ENCODE measurements at regions not wholly inside any gene's neighbourhood (a gene's known extent, or its start where the extent isn't known, plus 50 kb on each side); places are given as distances from the start of the nearest gene placed in this dataset.

DNA sequence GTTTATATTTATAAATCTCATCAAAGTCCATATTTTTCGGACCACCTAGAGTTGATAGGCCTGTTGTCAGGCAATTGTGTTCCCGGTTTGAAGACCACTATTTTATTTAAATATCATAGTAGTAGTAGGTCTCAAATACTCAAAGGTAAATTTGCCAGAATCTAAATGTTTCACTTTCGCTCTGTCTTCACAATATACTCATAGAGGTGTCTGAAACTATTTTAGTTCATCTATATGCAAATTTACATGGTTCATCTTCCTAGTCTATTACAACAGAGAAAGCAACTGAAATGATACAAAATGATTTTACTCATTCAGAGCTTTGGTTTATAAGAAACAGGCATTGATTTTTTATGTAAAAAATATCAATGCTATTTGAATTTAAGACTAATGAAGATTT lies 1897.5 kb downstream of the EFNA5 start:
- no peak for DNase-seq (ENCODE audit: low spot score)
- H3K27ac ChIP-seq, result no peak overlapping the region
- TF ChIP-seq, protein P1, sequence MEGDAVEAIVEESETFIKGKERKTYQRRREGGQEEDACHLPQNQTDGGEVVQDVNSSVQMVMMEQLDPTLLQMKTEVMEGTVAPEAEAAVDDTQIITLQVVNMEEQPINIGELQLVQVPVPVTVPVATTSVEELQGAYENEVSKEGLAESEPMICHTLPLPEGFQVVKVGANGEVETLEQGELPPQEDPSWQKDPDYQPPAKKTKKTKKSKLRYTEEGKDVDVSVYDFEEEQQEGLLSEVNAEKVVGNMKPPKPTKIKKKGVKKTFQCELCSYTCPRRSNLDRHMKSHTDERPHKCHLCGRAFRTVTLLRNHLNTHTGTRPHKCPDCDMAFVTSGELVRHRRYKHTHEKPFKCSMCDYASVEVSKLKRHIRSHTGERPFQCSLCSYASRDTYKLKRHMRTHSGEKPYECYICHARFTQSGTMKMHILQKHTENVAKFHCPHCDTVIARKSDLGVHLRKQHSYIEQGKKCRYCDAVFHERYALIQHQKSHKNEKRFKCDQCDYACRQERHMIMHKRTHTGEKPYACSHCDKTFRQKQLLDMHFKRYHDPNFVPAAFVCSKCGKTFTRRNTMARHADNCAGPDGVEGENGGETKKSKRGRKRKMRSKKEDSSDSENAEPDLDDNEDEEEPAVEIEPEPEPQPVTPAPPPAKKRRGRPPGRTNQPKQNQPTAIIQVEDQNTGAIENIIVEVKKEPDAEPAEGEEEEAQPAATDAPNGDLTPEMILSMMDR (IDR thresholded peaks at IDR 0.05), result no peak
- H3K4me3 ChIP-seq, result no peak overlapping the region

DNA sequence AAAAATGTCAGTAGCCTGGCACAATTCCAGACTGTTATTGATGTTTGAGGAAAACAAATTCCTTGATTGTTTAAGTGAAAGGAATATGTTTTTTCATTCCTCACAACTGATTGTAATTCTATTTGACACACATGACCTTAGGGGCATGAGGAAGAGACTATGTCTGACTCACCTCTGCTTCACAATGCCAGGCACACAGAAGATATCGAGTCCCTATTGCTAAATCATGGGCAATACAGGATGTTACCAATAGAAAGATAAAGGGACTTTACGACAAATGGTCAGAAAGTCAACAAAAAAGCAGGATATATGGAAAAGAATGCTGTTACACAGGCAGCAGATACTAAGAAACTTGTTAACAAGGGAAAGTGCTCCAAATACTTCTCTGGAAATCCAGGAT lies 1903.5 kb downstream of the EFNA5 start:
- DNase-seq (ENCODE audit: low spot score), result no peak
- TF ChIP-seq, protein P1 (IDR thresholded peaks at IDR 0.05), result no peak
- H3K4me3 ChIP-seq, result no peak overlapping the region
- H3K27ac ChIP-seq, result no peak overlapping the region

DNA sequence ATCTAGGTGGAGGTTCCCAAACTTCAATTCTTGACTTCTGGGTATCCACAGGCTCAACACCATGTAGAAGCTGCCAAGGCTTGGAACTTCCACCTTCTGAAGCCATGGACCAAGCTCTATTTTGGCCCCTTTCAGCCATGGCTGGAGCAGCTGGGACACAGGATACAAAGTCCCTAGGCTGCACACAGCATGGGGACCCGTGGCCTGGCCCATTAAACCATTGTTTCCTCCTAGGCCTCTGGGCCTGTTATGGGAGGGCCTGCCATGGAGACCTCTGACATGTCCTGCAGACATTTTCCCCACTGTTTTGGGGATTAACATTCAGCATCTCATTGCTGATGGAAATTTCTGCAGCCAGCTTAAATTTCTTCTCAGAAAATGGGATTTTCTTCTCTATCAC lies 1908.0 kb downstream of the EFNA5 start:
- no peak overlapping the region for H3K27ac ChIP-seq
- TF ChIP-seq, protein P1 (IDR thresholded peaks at IDR 0.05), result no peak
- no peak for DNase-seq (ENCODE audit: low spot score)
- no peak overlapping the region for H3K4me3 ChIP-seq

DNA sequence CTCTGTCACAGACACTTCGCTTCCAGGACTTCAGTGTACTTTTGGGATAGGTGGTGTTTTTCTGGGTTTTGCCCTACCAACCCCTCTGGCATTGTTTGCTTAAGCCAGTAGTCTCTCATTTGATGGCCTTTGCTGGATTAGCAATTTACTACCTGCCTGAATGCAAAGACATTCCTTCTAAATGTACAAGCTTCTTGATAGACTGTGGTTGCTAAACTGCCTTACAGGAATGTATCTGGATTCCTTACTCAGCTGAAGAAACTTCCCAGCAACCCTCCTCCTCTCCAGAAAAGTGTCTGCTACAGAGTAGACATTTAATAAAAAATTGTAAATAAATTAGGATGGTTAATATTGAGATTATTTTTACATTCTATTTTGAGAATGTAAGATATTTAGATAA lies 1916.7 kb downstream of the EFNA5 start:
- Histone ChIP-seq H3K4me3 (no peak overlapping the region), H3K27ac (no peak overlapping the region)
- DNase-seq (ENCODE audit: low spot score), result no peak
- TF ChIP-seq, protein P1 (IDR thresholded peaks at IDR 0.05), result no peak

DNA sequence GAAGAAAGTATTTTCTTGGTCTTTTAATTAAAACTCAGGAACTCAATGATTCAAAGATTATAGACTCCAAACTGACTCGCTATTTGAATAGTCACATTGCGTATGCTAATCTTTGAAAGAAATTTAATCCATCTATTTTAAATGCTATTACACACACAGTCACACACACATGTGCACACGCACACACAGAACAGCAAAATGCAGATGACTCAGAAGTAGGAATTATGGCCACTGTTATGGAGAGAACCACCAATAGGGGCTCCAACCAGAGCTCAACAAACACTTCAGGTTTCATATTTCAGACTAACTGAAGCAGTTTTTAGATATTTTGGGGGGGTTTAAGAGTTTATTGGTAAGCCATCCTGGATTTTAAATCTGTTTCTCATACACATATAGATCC lies 1917.9 kb downstream of the EFNA5 start:
- no peak overlapping the region for H3K4me3 ChIP-seq
- DNase-seq (ENCODE audit: low spot score), result no peak
- no peak overlapping the region for H3K27ac ChIP-seq
- TF ChIP-seq, protein P1 (IDR thresholded peaks at IDR 0.05), result no peak

DNA sequence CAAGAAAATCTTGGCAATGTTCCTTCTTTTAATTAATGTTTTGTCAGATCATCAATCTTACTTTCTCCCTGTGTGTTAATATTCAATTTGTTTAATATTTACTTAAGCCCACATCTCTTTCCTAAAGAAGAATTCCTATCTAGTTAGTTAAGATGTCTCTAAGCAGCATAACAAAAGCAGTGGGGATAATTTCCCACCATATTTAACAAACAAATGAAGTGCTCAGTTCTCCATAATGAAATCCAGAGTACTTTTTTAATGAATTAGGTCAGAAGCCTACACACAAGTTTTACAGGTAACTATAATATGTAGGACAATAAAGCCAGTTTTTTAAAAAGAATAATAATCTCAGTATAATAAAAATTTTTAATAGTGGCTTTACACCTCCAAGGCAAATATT lies 1918.8 kb downstream of the EFNA5 start:
- DNase-seq (ENCODE audit: low spot score), result no peak

DNA sequence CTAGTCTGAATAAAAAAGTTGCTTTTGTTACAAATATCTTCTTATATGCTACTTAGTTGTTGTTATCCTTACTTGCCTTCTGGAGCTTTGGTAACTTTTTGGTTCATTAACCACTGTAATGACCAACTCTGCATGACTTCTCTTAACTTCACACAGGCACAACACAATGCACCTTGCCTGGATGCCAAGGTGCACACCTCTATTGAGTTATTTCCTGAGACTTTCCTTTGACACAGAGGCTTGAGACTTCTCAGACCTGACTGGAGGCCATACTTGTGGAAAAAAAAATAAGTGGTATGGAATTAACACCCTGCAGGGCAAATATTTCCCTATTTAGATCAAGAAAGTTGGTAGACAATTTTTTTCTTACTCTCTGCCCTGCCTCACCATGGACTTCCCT lies 1925.6 kb downstream of the EFNA5 start:
- Histone ChIP-seq H3K4me3 (no peak overlapping the region), H3K27ac (no peak overlapping the region)
- no peak for DNase-seq (ENCODE audit: low spot score)
- TF ChIP-seq, protein P1 (IDR thresholded peaks at IDR 0.05), result no peak

More for the DNA sequence above, 1918.8 kb downstream of the EFNA5 start:
- TF ChIP-seq, protein P1 (IDR thresholded peaks at IDR 0.05), result no peak
- H3K27ac ChIP-seq, result no peak overlapping the region
- H3K4me3 ChIP-seq, result no peak overlapping the region
